Body of pancreas (tissue), 4 donors: ENCODE measurements at regions not wholly inside any gene's neighbourhood (a gene's known extent, or its start where the extent isn't known, plus 50 kb on each side); places are given as distances from the start of the nearest gene placed in this dataset.
A peak's percentile ranks its signal among the peaks of the same experiment; 100 is the strongest.

Source experiments
- ATAC-seq: fragments of 150-250 bp; one replicate; pipeline ENCODE4 v1.9.1; 2016
- DNase-seq, 4 donors: peaks; one replicate each; pipeline ENCODE4 v3.0.0-alpha.2; 2019
- H3K27ac ChIP-seq, 4 donors: fragments of 200-600 bp; sonication (generic); 1 replicate in 3 of 4; 2 replicates in 1 of 4; pipeline versions ENCODE4 v1.5.1 to v1.6.1; 2016 to 2019; ENCODE audit warnings: mild to moderate bottlenecking in 1 of 4, mixed read lengths in 1 of 4, moderate library complexity in 1 of 4
- H3K27me3 ChIP-seq, 2 donors: fragments of 200-600 bp; sonication (generic); one replicate each; pipeline ENCODE4 v1.6.0; 2016; ENCODE audit warnings: mild to moderate bottlenecking in 1 of 2
- H3K36me3 ChIP-seq, 2 donors: fragments of 200-600 bp; sonication (generic); replicated peaks in 1 of 2; 2 replicates each; pipeline ENCODE4 v1.5.1; 2016; ENCODE audit warnings: low read depth in 2 of 2; ENCODE audit not compliant: insufficient read depth in 1 of 2
- H3K4me1 ChIP-seq: fragments of 200-600 bp; sonication (generic); one replicate; pipeline ENCODE4 v1.6.0; 2016
- H3K4me3 ChIP-seq, 2 donors: fragments of 200-600 bp; sonication (generic); 1 replicate in 1 of 2; 2 replicates in 1 of 2; pipeline ENCODE4 v1.5.1; 2016 to 2019
- H3K9me3 ChIP-seq, 3 donors: fragments of 200-600 bp; sonication (generic); 1 replicate in 2 of 3; 2 replicates in 1 of 3; pipeline ENCODE4 v1.5.1; 2016
- POLR2A ChIP-seq, 3 donors: fragments of 450-650 bp; IDR thresholded peaks; one replicate each; pipeline ENCODE4 v1.6.1; 2016; ENCODE audit warnings: antibody characterized with exemption in 3 of 3, mild to moderate bottlenecking in 2 of 3
- WGBS, 2 donors: methylation state at CpG; one replicate each; pipeline ENCODE4 v1.1.5; 2017; 5-methylcytosine and 5-hydroxymethylcytosine counted together
- intact Hi-C: fragments of 100-400 bp; cut with DNase I; formaldehyde crosslinking; loops from one replicate; pipeline ENCODE4 v1.15.1; 2023
- TF ChIP-seq, protein P1 (sequence below), 7 experiments: fragments of 450-650 bp in 4 of 7; fragments of 200-600 bp in 3 of 7; sonication (generic) in 3 of 7; IDR thresholded peaks; one replicate each; pipeline ENCODE4 v1.5.1; 2016 to 2019; ENCODE audit warnings: antibody characterized with exemption in 7 of 7

DNA sequence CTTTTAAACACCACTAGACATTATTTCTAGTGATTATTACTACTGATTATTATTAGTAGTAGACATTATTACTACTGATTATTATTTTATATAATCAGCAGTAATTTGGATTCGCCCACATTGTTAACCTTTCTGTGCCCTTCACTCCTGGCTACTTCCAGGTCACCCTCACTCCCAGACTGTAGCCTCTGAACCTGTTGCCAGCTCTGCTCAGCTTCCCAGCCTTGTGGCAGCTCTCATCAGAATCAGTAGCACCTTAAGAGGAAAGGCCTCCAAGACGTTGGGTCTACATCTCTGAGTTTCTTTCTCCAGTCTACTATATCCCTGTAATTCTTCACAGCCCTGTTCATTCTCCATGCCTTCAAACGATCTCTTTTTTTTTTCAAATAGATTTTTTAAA is 137.0 kb downstream of the KATNIP start:
- ATAC-seq = no peak
- WGBS, 2 donors = 61 to 70% methylated on average over 3 of the region's 3 CpGs
- no peak for DNase-seq
- H3K36me3 ChIP-seq = peaks cover 0 to 7% of the 10 kb centered on the region in 2 donors
- no peaks in the 10 kb centered on the region for H3K27me3 ChIP-seq
- H3K9me3 ChIP-seq = no peaks in the 10 kb centered on the region
- H3K4me3 ChIP-seq = no peak overlapping the region
- H3K4me1 ChIP-seq = no peaks in the 10 kb centered on the region
- TF ChIP-seq, protein P1, sequence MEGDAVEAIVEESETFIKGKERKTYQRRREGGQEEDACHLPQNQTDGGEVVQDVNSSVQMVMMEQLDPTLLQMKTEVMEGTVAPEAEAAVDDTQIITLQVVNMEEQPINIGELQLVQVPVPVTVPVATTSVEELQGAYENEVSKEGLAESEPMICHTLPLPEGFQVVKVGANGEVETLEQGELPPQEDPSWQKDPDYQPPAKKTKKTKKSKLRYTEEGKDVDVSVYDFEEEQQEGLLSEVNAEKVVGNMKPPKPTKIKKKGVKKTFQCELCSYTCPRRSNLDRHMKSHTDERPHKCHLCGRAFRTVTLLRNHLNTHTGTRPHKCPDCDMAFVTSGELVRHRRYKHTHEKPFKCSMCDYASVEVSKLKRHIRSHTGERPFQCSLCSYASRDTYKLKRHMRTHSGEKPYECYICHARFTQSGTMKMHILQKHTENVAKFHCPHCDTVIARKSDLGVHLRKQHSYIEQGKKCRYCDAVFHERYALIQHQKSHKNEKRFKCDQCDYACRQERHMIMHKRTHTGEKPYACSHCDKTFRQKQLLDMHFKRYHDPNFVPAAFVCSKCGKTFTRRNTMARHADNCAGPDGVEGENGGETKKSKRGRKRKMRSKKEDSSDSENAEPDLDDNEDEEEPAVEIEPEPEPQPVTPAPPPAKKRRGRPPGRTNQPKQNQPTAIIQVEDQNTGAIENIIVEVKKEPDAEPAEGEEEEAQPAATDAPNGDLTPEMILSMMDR (IDR thresholded peaks at IDR 0.05) = no peak
- TF ChIP-seq POLR2A (IDR thresholded peaks at IDR 0.05) = no peak
- intact Hi-C loops = no loop called here
- H3K27ac ChIP-seq = no peak overlapping the region

DNA sequence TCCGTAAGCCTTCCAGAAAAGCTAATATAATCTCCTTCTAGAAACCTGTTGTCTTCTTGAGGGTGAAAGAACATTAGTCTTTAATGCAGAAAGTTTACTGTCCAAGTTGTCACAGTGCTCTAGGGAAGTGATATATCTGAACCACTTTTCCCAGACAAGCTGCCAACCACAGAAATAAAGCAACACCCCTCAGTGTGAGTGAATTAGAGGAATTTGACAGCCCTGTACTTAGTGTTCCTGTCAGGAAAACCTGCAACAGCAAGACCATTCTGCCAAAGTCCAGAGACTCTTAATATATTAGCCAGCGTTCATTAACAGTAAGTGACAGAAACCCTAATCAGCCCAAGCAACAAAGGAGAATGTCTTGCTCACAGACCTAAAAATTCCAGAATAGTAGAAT is 137.7 kb downstream of the KATNIP start:
- no peak for ATAC-seq
- DNase-seq = no peak
- 86 to 98% methylated on average over 2 of the region's 2 CpGs for WGBS, 2 donors
- no peaks in the 10 kb centered on the region for H3K27me3 ChIP-seq
- intact Hi-C loops = no loop called here
- peaks cover 0 to 2% of the 10 kb centered on the region in 2 donors for H3K36me3 ChIP-seq
- TF ChIP-seq, protein P1 (IDR thresholded peaks at IDR 0.05) = no peak
- TF ChIP-seq POLR2A (IDR thresholded peaks at IDR 0.05) = no peak
- H3K4me3 ChIP-seq = no peak overlapping the region
- H3K4me1 ChIP-seq = no peaks in the 10 kb centered on the region
- no peaks in the 10 kb centered on the region for H3K9me3 ChIP-seq
- H3K27ac ChIP-seq = no peak overlapping the region

DNA sequence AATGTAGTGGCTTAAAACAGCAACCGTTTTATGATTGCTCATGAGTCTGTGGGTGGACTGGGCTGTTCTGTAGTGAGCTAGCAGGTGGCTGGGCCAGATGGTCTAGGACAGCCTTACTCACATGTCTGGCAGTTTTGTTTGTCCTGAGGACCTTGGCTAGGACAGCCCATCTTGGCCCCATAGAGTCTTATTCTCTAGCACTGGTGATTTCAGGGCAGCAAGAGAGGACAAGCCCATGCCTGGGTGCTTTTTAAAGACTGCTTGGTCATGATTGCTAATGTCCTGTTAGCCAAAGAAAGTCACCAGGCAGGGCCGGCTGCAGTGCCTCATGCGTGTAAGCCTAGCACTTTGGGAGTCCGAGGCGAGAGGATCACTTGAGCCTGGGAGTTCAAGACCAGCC is 139.8 kb downstream of the KATNIP start:
- WGBS, 2 donors = 86 to 93% methylated on average over 5 of the region's 5 CpGs
- H3K27me3 ChIP-seq = no peaks in the 10 kb centered on the region
- no peak for TF ChIP-seq POLR2A (IDR thresholded peaks at IDR 0.05)
- TF ChIP-seq, protein P1 (IDR thresholded peaks at IDR 0.05) = no peak
- no peak overlapping the region for H3K4me3 ChIP-seq
- no peaks in the 10 kb centered on the region for H3K4me1 ChIP-seq
- H3K36me3 ChIP-seq = no peaks in the 10 kb centered on the region
- no peak for DNase-seq
- intact Hi-C loops = no loop called here
- no peaks in the 10 kb centered on the region for H3K9me3 ChIP-seq
- no peak for ATAC-seq
- H3K27ac ChIP-seq = no peak overlapping the region

DNA sequence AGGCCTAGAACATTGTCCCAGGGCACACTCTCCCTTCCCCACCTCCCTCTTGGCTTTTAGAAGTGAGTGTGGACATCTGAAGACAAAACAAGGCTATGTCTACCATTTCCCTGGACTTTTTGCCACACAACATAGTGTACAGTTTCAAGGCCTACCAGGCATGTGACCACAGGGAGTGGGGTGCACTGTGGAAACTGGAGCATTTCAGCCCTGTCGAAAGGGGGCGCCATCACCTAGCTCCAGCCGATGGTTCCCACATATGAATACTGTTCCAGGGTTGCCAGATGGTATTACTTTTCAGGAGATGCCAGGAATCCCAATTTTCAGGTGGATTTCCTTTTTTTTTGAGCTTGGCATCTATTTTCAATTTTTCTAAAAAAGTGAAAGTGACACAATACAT is 140.7 kb downstream of the KATNIP start:
- 39 to 57% methylated on average over 3 of the region's 3 CpGs for WGBS, 2 donors
- no peak overlapping the region for H3K4me3 ChIP-seq
- H3K27me3 ChIP-seq = no peaks in the 10 kb centered on the region
- ATAC-seq (no peak), DNase-seq (peak in 2 of 4 donors; percentile 6 to 15)
- no peaks in the 10 kb centered on the region for H3K4me1 ChIP-seq
- no peak overlapping the region for H3K27ac ChIP-seq
- H3K36me3 ChIP-seq = no peaks in the 10 kb centered on the region
- no peaks in the 10 kb centered on the region for H3K9me3 ChIP-seq
- intact Hi-C loops = no loop called here
- no peak for TF ChIP-seq POLR2A (IDR thresholded peaks at IDR 0.05)
- TF ChIP-seq, protein P1 (IDR thresholded peaks at IDR 0.05) = peak in 3 of 7 experiments; percentile 3 to 25 (median 15)

DNA sequence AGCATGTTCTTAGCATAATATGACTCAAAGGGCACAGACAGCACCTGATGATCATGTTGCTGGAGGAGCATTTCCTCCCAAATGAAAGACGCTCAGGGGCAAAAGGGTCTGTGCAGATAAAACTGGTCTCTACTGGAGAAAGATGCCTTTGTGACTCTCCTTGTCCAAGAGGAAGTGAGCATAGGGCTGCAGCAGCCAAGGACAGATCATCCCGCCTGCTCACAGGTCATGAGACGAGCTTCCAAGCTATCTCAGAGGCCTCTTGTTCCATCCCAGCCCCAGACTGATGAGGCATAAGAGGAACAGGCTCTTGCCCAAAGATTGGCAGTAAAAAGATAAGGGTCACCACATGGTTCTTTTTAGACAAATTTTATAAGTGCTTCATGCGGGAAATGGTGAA is 141.8 kb downstream of the KATNIP start:
- Histone ChIP-seq H3K9me3 (no peaks in the 10 kb centered on the region), H3K27ac (no peak overlapping the region), H3K27me3 (no peaks in the 10 kb centered on the region), H3K4me1 (no peaks in the 10 kb centered on the region), H3K4me3 (no peak overlapping the region), H3K36me3 (no peaks in the 10 kb centered on the region)
- TF ChIP-seq, protein P1 (IDR thresholded peaks at IDR 0.05) = no peak
- TF ChIP-seq POLR2A (IDR thresholded peaks at IDR 0.05) = no peak
- ATAC-seq (no peak), DNase-seq (no peak)
- intact Hi-C loops = no loop called here
- 88 to 97% methylated on average over 4 of the region's 4 CpGs for WGBS, 2 donors
